MM.1S (cell line): ENCODE measurements at regions not wholly inside any gene's neighbourhood (a gene's known extent, or its start where the extent isn't known, plus 50 kb on each side); places are given as distances from the start of the nearest gene placed in this dataset.

ENCODE experiments used
- DNase-seq: peaks from one replicate; pipeline ENCODE4 v3.0.0-alpha.2; 2015
- H2AFZ ChIP-seq: fragments of 300-600 bp; sonication (generic); 2 replicates; pipeline ENCODE4 v1.6.0; 2016; ENCODE audit warnings: antibody characterized with exemption, low read length
- H3F3A ChIP-seq: fragments of 300-600 bp; sonication (generic); 2 replicates; pipeline ENCODE4 v1.6.1; 2016; ENCODE audit warnings: mild to moderate bottlenecking, antibody characterized with exemption, low read length, moderate library complexity, mixed read lengths; ENCODE audit not compliant: insufficient read depth
- H3K27ac ChIP-seq: fragments of 300-600 bp; sonication (generic); 2 replicates; pipeline ENCODE4 v1.5.1; 2016; ENCODE audit warnings: mild to moderate bottlenecking, low read length
- H3K27me3 ChIP-seq: fragments of 300-600 bp; sonication (generic); replicated peaks from 2 replicates; pipeline ENCODE4 v1.6.0; 2016; ENCODE audit warnings: low read length; ENCODE audit not compliant: insufficient read depth
- H3K36me3 ChIP-seq: fragments of 300-600 bp; sonication (generic); replicated peaks from 2 replicates; pipeline ENCODE4 v1.6.1; 2016; ENCODE audit warnings: mild to moderate bottlenecking, low read length, mixed read lengths; ENCODE audit not compliant: insufficient read depth
- H3K4me1 ChIP-seq: fragments of 300-600 bp; sonication (generic); 2 replicates; pipeline ENCODE4 v1.6.1; 2016; ENCODE audit warnings: low read length, mixed read lengths
- H3K4me2 ChIP-seq: fragments of 300-600 bp; sonication (generic); 2 replicates; pipeline ENCODE4 v1.6.0; 2016; ENCODE audit warnings: low read depth, low read length
- H3K4me3 ChIP-seq: fragments of 300-600 bp; sonication (generic); 2 replicates; pipeline ENCODE4 v1.5.1; 2016; ENCODE audit warnings: low read length, mixed read lengths
- H3K79me2 ChIP-seq: fragments of 300-600 bp; sonication (generic); 2 replicates; pipeline ENCODE4 v1.6.1; 2016; ENCODE audit warnings: mixed run types, low read length, mixed read lengths
- H3K9ac ChIP-seq: fragments of 300-600 bp; sonication (generic); 2 replicates; pipeline ENCODE4 v1.6.1; 2016; ENCODE audit warnings: low read length, mixed read lengths
- H3K9me2 ChIP-seq: fragments of 300-600 bp; sonication (generic); replicated peaks from 2 replicates; pipeline ENCODE4 v1.6.1; 2016; ENCODE audit warnings: mild to moderate bottlenecking, low read length, mixed read lengths; ENCODE audit not compliant: insufficient read depth
- H3K9me3 ChIP-seq: fragments of 300-600 bp; sonication (generic); replicated peaks from 2 replicates; pipeline ENCODE4 v1.6.1; 2016; ENCODE audit warnings: mild to moderate bottlenecking, low read length, mixed read lengths; ENCODE audit not compliant: insufficient read depth
- H4K20me1 ChIP-seq: fragments of 300-600 bp; sonication (generic); 2 replicates; pipeline ENCODE4 v1.6.1; 2016; ENCODE audit warnings: mild to moderate bottlenecking, low read length, moderate library complexity, mixed read lengths; ENCODE audit not compliant: insufficient read depth
- CTCF ChIP-seq: fragments of 300-600 bp; sonication (generic); IDR thresholded peaks from 2 replicates; pipeline ENCODE4 v1.5.1; 2016; ENCODE audit warnings: antibody characterized with exemption, low read length, mixed read lengths
- EZH2 ChIP-seq: fragments of 300-600 bp; sonication (generic); optimal IDR thresholded peaks from 2 replicates; pipeline ENCODE3; 2017; ENCODE audit warnings: low read depth, mild to moderate bottlenecking, antibody characterized with exemption, low read length, mixed read lengths
- EZH2phosphoT487 ChIP-seq: fragments of 300-600 bp; sonication (generic); IDR thresholded peaks from 2 replicates; pipeline ENCODE4 v1.6.1; 2018; ENCODE audit warnings: antibody characterized with exemption, low read length

GRCh38 chr7:156127166-156128134 lies 315.2 kb upstream of the SHH start:
- Histone ChIP-seq H3K27me3 (peaks cover 79% of the 10 kb centered on the region), H2AFZ (no peak overlapping the region), H3K79me2 (no peaks in the 10 kb centered on the region), H3K4me3 (no peak overlapping the region), H3K27ac (no peak overlapping the region), H4K20me1 (no peaks in the 10 kb centered on the region), H3K4me2 (no peak overlapping the region), H3K9me2 (no peaks in the 10 kb centered on the region), H3K9ac (no peak overlapping the region), H3K4me1 (no peaks in the 10 kb centered on the region), H3F3A (no peaks in the 10 kb centered on the region), H3K36me3 (no peaks in the 10 kb centered on the region), H3K9me3 (no peaks in the 10 kb centered on the region)
- no peak for TF ChIP-seq CTCF
- no peak for DNase-seq

- TF ChIP-seq EZH2: no peak
- no peak for TF ChIP-seq EZH2phosphoT487
- no peak for TF ChIP-seq CTCF
- Histone ChIP-seq H3K4me3 (no peak overlapping the region), H3K4me2 (no peak overlapping the region), H3F3A (no peaks in the 10 kb centered on the region), H3K27ac (no peak overlapping the region), H3K36me3 (no peaks in the 10 kb centered on the region), H3K9ac (no peak overlapping the region), H3K27me3 (peaks cover 80% of the 10 kb centered on the region), H3K79me2 (no peaks in the 10 kb centered on the region), H3K9me3 (no peaks in the 10 kb centered on the region), H2AFZ (no peak overlapping the region), H3K4me1 (no peaks in the 10 kb centered on the region), H3K9me2 (no peaks in the 10 kb centered on the region), H4K20me1 (no peaks in the 10 kb centered on the region)
- no peak for DNase-seq
Measured at GRCh38 chr7:156125841-156126730, 313.8 kb upstream of the SHH start.

GRCh38 chr7:156124356-156124755 lies 312.1 kb upstream of the SHH start:
- H2AFZ ChIP-seq: no peak overlapping the region
- TF ChIP-seq CTCF: no peak
- H3K9me3 ChIP-seq: no peaks in the 10 kb centered on the region
- DNase-seq: no peak
- no peak overlapping the region for H3K4me3 ChIP-seq
- H3K36me3 ChIP-seq: no peaks in the 10 kb centered on the region
- no peaks in the 10 kb centered on the region for H3K9me2 ChIP-seq
- peaks cover 84% of the 10 kb centered on the region for H3K27me3 ChIP-seq
- H3K4me1 ChIP-seq: no peaks in the 10 kb centered on the region
- no peaks in the 10 kb centered on the region for H3K79me2 ChIP-seq
- H3K4me2 ChIP-seq: no peak overlapping the region
- H3K27ac ChIP-seq: no peak overlapping the region
- H3K9ac ChIP-seq: no peak overlapping the region
- H4K20me1 ChIP-seq: no peaks in the 10 kb centered on the region
- H3F3A ChIP-seq: no peaks in the 10 kb centered on the region
